HG03378 (cell line): ENCODE measurements at regions not wholly inside any gene's neighbourhood (a gene's known extent, or its start where the extent isn't known, plus 50 kb on each side); places are given as distances from the start of the nearest gene placed in this dataset.
"Not testable (repeated sequence)": the region's sequence is repeated elsewhere in the genome, so short reads cannot be mapped to it uniquely, and the experiment has no call there.

Source experiments
- ATAC-seq: cut with Tn5 transposase; IDR thresholded peaks from one replicate; pipeline ENCODE4 v1.9.1; 2021; ENCODE audit warnings: mild to moderate bottlenecking, moderate library complexity; ENCODE audit not compliant: unreplicated experiment

GRCh38 chr13:67421475-67421874 lies 191.3 kb upstream of the PCDH9 start:
- no peak for ATAC-seq

DNA sequence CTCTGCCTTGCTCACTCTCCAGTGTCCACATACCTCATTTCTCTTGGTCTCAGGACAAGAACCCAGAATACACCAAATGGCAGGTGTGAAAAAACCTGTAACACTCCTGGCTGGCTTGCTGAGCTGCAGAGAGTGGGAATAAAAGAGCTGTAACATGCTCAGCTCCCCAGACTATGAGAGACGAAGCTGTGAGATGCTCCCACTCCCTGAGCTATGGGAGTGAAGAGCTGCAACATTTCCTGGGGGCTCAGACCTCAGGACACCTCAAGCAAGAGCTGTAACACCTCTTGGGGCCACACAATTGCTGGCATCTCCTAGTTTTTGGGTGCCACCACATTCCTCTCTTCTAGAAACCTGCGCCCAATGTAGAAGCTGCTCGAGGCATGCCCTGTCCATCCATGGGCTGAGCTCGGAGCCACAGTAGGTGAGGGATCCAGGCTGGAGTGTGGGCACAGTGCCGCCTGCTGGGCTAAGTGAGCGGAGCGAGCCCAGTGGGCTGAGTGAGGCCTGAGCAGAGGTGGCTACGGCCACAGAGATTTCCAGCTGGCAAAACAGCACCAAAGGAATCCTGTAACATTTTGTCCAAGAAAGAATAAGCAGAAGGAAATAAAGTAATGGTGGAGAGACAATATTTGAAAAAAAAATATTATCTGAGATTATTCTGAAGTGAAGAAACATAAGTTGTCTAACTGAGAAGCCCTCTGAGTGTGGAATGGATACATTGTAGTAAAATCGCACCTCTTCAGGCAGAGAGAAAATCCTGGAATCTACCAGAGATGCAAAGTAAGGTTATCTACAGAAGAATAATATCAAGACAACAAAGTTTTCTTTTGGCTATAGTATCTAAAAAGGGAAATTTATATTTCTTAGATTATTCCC lies 186.2 kb upstream of the PCDH9 start:
- no peak for ATAC-seq

- no peak for ATAC-seq
These were observed 180.5 kb upstream of the PCDH9 start for GRCh38 chr13:67410645-67411044.

- ATAC-seq = no peak
These were observed 178.7 kb upstream of the PCDH9 start for GRCh38 chr13:67408798-67409197.

GRCh38 chr13:67402546-67402945 lies 172.4 kb upstream of the PCDH9 start:
- no peak for ATAC-seq

DNA sequence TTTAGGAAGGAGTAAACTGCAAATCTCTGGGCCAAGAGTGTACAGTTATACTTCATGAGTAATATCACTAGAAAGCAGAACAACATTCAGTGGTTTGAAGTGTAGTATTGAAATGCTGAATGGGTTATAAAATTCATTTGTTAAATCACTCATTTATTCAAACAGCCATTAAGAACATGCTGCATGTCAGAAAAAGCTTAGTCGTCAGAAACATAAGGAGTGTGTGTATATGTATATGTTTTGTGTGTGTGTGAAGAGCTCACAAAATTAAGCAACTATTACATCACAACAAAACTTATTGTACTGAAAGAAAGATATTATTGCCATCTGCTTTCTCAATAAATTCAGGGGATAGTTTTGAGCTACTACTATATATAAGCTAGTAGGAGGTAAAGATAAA lies 165.4 kb upstream of the PCDH9 start:
- no peak for ATAC-seq

DNA sequence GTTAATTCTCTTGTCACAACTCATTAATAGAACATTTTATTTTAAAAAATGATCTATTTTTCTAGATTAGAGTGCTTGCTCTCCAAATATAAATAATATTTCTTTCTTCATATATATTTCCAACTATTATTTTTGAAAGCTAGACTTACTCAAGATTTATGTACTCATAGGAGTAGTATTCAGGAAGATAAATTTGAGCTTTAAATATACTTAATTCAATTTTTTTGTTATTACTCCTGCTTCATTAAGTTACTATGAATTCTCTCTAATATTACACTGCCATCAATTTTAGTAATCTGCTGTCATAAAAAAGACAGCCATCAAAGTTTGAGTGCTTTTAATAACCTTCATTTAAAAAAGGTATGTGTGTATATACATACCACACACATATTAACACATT lies 161.9 kb upstream of the PCDH9 start:
- ATAC-seq = no peak

DNA sequence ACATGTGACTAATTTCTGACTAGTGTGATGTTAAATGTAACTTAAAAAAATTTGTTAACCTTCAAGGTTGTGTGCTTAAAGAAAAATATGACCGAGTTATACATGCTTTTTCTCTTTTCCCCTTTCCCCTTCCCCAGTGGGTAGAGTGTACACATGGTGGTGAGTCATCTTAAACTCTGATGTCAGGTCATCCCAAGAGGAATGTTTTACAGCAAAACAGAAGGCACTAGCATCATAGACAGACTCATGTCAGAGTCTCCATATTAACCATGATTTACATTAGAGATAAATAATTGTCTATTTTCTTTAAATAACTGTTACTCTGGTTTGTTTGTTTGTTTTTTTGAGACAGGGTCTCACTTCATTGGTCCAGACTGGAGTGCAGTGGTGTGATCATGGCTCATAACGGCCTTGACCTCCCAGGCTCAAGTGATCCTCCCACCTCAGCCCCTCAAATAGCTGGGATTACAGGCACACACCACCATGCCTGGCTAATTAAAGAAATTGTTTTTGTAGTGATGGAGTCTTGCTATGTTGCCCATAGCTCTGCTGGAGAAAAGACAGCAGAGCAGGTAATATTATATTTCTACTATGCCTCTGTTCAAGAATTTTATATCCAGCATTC lies 160.4 kb upstream of the PCDH9 start:
- no peak for ATAC-seq

GRCh38 chr13:67389171-67389570 lies 159.0 kb upstream of the PCDH9 start:
- ATAC-seq = no peak

DNA sequence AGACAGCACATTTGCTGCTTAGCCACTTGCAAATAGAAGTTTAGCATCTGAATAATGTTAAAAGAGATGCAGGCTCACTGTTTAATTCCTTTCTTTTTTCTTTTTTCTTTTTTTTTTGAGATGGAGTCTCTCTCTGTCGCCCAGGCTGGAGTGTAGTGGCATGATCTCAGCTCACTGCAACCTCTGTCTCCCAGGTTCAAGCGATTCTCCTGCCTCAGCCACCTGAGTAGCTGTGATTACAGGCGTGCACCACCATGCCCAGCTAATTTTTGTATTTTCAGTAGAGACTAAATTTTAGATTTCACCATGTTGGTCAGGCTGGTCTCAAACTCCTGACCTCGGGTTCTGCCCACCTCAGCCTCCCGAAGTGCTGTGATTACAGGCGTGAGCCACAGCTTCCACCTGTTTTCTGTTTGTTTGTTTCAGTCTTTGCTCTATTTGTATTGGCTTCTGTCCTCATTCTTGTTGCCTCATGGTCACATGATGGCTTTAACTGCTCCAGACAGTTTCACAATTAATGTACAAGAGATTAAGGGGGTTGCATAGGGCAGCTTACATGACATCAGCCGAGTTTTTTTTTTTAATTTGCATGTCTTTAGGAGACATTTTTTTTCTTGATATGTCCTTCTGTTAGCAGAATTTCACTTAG lies 153.1 kb upstream of the PCDH9 start:
- not testable (repeated sequence) for ATAC-seq

- no peak for ATAC-seq
These were observed 147.8 kb upstream of the PCDH9 start for GRCh38 chr13:67377919-67378318.

DNA sequence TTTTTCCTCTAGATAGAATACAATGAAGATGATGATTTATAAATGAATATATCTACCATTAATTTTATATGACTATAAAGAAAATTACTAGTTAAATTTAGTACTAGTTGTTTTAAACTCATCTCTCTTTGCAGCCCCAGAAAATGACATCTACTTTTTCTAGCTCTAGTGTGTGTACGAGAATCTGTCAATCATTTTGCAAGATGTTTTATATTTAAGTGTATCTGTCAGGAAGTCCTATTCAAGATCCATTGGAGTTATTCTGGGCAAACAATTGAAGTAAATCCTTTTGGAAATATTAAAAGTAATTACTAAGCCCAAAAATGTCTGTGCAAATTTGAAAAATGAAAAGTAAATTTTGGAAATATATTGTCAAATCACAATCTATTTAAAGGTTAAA lies 144.3 kb upstream of the PCDH9 start:
- ATAC-seq = no peak

DNA sequence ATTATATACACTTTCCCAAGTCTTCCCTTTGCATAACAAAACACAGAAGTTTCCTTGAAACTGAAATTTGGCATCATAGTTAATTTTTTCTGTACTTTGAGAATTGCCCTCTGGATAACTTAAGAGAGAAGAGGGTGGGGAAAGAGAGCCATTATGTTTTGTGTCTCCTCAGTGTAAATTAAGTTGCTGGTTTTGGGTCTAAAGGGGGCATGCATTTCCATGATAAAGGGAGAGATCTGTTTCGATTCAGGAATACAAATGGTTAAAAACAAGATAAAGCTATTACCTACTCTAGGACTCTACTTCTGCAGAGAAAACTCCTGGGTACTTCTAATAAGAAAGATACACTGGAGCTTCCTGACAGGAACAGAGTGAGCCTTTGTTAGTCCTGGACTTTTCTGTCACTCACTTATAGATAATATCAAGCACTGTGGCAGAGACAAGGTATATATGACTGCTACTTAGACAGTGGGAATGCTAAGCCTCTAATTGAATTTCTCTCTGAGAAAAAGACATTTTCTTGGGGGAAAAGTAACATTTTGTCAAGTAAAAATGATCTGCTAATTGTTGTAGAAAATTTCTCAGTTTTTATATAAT lies 142.8 kb upstream of the PCDH9 start:
- no peak for ATAC-seq

DNA sequence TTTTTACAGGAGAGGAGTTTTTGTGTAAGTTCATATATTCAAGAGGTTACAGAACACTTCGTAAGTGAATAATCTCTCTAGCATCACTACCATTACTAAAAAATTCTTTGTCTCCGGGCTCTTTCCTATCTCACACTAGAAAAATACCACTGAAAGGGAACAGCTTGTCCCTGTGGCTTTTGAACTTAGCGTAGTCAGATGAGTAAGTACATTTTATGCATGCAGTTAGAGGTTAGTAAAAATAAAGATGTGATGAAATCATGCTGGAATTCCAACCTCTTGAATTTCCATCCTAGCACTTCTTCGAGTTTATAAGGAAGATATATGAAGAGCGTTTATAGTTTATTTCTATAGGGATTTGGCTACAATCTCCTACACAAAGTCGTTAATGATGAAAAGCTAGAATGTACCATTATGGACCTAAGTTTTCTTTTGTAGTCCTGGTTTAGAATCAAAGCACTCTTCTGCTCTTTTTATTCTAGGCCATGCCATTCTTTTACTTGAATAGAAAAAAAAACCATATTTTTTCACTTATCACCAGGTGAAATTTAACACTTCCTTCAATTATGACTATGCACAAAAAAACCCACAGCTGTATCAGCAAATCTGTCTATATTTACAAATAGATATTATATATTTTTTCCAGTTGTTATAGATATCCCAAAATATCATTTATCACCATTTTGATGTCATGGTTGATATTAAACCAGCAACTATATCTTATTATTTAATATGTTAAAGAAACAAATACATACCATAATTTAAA lies 139.9 kb upstream of the PCDH9 start:
- no peak for ATAC-seq

DNA sequence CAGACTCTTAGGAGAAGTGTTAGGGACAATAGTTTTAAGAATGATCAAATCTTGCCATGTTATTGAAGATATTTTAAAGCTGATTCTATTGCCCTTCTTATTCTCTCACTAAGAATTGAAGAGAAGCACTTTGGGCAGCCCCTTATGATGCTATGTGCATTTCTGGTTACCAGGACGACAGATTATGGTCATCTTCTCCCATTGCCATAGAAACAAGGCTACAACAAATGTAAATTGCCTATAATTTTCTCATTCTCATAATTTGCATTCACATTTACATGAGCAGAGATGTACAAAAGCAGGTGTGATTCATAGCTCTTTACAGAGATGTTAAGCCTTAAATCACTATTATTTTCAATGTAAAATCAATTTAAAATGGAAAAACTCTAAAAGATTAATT lies 137.3 kb upstream of the PCDH9 start:
- ATAC-seq = no peak

DNA sequence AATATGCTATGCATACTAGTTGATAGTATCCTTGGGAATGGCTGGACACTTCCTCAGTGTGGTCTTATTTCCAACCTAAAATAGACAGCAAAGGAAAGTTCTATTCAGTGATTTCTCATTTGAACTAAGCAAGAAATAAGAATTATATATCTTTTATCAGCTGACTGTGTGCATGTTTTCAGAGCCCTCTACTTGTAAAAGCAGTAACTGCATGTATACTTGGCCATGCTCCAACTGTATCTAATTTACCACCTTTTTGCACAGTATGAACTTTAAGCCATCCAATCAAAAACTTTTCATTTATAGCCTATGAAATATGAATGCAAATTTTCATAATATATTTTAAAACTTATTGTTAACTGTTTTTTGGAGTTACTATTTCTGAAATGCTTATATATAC lies 136.4 kb upstream of the PCDH9 start:
- no peak for ATAC-seq

- ATAC-seq = no peak
These were observed 125.8 kb upstream of the PCDH9 start for GRCh38 chr13:67355812-67356476.

GRCh38 chr13:67353941-67354340 lies 123.8 kb upstream of the PCDH9 start:
- ATAC-seq = no peak

GRCh38 chr13:67353031-67353430 lies 122.9 kb upstream of the PCDH9 start:
- no peak for ATAC-seq

DNA sequence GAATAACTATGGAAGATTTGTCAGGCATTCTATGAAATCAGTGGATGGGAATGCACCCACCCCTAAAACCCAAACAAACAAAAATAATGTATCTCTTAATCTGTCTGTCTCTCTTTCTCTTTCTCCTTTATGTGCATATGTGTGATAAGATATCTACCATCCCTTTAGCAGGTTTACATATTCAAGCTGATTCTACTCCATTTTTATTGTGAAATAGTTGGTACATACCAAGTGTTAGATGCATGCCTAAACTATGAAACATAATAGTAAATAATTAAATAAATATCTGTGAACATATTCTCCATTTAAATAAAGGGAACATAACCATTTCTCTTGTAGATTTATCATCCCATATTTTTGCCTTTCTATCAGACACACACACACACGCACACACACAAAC lies 121.8 kb upstream of the PCDH9 start:
- no peak for ATAC-seq
